ENCODE measurements at regions not wholly inside any gene's neighbourhood (a gene's known extent, or its start where the extent isn't known, plus 50 kb on each side); places are given as distances from the start of the nearest gene placed in this dataset.

- DNase-seq (no peak), ATAC-seq (no peak)
- no peak for TF ChIP-seq CTCF (IDR thresholded peaks at IDR 0.05)
- intact Hi-C loops (cut with DNase I), result no loop called here
- Histone ChIP-seq H3K27me3 (no peaks in the 10 kb centered on the region), H3K9me3 (peaks cover 0 to 15% of the 10 kb centered on the region in 2 donors), H3K4me3 (no peak overlapping the region), H3K27ac (no peak overlapping the region), H3K4me1 (no peaks in the 10 kb centered on the region), H3K36me3 (no peaks in the 10 kb centered on the region)
Measured at GRCh38 chr3:83500422-83500821, 1458.4 kb upstream of the CADM2 start.

GRCh38 chr3:83500931-83501330 lies 1457.9 kb upstream of the CADM2 start:
- no peaks in the 10 kb centered on the region for H3K27me3 ChIP-seq
- no peak for TF ChIP-seq CTCF (IDR thresholded peaks at IDR 0.05)
- DNase-seq (no peak), ATAC-seq (no peak)
- H3K27ac ChIP-seq, result no peak overlapping the region
- H3K36me3 ChIP-seq, result no peaks in the 10 kb centered on the region
- peaks cover 0 to 16% of the 10 kb centered on the region in 2 donors for H3K9me3 ChIP-seq
- H3K4me3 ChIP-seq, result no peak overlapping the region
- H3K4me1 ChIP-seq, result no peaks in the 10 kb centered on the region
- intact Hi-C loops (cut with DNase I), result no loop called here

DNA sequence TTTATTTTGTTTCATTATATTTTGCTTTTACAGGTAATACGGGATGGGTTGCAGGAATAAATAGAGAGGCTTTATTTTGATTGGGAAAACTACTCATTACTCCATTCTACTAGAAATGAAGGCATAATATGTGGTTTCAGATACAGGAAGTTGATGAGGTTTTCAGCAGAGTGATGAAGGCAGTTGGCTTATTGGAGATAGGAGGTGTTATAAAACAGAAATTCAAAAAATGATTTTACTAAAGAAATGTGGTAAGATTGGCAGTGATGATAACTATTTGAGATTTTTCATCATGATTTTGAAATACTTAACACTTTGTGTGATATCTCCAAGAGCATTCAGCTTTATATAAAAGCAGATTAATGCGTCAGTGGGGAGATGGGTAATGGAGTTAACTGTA lies 1445.7 kb upstream of the CADM2 start:
- no peaks in the 10 kb centered on the region for H3K36me3 ChIP-seq
- no peak for ATAC-seq
- H3K4me1 ChIP-seq, result no peaks in the 10 kb centered on the region

GRCh38 chr3:83513677-83514076 lies 1445.1 kb upstream of the CADM2 start:
- no peak for TF ChIP-seq CTCF (IDR thresholded peaks at IDR 0.05)
- H3K36me3 ChIP-seq, result no peaks in the 10 kb centered on the region
- no peak for ATAC-seq
- H3K4me3 ChIP-seq, result no peak overlapping the region
- intact Hi-C loops (cut with DNase I), result no loop called here
- peaks cover 0 to 2% of the 10 kb centered on the region in 2 donors for H3K9me3 ChIP-seq
- DNase-seq, result no peak
- no peak overlapping the region for H3K27ac ChIP-seq
- no peaks in the 10 kb centered on the region for H3K27me3 ChIP-seq
- H3K4me1 ChIP-seq, result no peaks in the 10 kb centered on the region

More for the DNA sequence above, 1445.7 kb upstream of the CADM2 start:
- no peak overlapping the region for H3K4me3 ChIP-seq
- no peak for DNase-seq
- H3K9me3 ChIP-seq, result peaks cover 0 to 2% of the 10 kb centered on the region in 2 donors
- H3K27ac ChIP-seq, result no peak overlapping the region
- intact Hi-C loops (cut with DNase I), result no loop called here
- no peak for TF ChIP-seq CTCF (IDR thresholded peaks at IDR 0.05)
- no peaks in the 10 kb centered on the region for H3K27me3 ChIP-seq

DNA sequence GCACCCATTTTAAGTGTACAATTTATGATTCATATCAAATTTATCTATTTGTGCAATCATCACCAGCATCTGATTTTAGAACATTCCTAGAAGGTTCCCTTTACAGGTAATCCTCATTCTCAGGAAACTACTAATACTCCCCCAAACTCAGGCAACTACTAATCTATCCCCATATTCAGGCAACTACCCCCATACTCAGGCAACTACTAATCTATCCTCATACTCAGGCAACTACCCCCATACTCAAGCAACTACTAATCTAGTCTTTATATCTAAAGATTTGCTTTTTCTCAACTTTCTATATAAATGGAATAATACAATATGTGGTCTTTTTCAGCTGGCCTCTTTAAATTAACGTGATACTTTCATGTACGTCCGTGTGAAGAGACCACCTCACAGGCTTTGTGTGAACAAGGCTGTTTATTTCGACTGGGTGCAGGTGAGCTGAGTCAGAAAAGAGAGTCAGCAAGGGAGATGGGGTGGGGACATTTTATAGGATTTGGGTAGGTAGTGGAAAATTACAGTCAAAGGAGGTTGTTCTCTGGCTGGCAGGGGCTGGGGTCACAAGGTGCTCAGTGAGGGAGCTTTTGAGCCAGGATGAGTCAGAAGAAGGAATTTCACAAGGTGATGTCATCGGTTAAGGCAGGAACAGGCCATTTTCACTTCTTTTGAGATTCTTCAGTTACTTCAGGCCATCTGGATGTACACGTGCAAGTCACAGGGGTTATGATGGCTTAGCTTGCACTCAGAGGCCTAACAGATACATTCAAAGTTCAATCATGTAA lies 1444.5 kb upstream of the CADM2 start:
- H3K9me3 ChIP-seq, result peaks cover 0 to 2% of the 10 kb centered on the region in 2 donors
- DNase-seq (no peak), ATAC-seq (no peak)
- intact Hi-C loops (cut with DNase I), result no loop called here
- no peak for TF ChIP-seq CTCF (IDR thresholded peaks at IDR 0.05)
- no peaks in the 10 kb centered on the region for H3K27me3 ChIP-seq
- no peak overlapping the region for H3K4me3 ChIP-seq
- H3K4me1 ChIP-seq, result no peaks in the 10 kb centered on the region
- no peaks in the 10 kb centered on the region for H3K36me3 ChIP-seq
- no peak overlapping the region for H3K27ac ChIP-seq

All from left lung (tissue), 4 donors.